SW480 (cell line): ENCODE measurements at regions not wholly inside any gene's neighbourhood (a gene's known extent, or its start where the extent isn't known, plus 50 kb on each side); places are given as distances from the start of the nearest gene placed in this dataset.

Source experiments
- DNase-seq: peaks from one replicate; pipeline ENCODE4 v3.0.0-alpha.2; 2016; ENCODE audit warnings: low spot score

GRCh38 chr2:225740086-225740485, 340.6 kb downstream of the NYAP2 start:
- DNase-seq, result no peak

GRCh38 chr2:225739328-225739727, 339.8 kb downstream of the NYAP2 start:
- DNase-seq, result no peak

- DNase-seq, result no peak
Observed at GRCh38 chr2:225738735-225739134, 339.2 kb downstream of the NYAP2 start.

- no peak for DNase-seq
Observed at GRCh38 chr2:225737556-225737955, 338.0 kb downstream of the NYAP2 start.

GRCh38 chr2:225735844-225736243, 336.3 kb downstream of the NYAP2 start:
- DNase-seq, result no peak

GRCh38 chr2:225725726-225726125, 326.2 kb downstream of the NYAP2 start:
- no peak for DNase-seq
